H9 (cell line): ENCODE measurements at regions not wholly inside any gene's neighbourhood (a gene's known extent, or its start where the extent isn't known, plus 50 kb on each side); places are given as distances from the start of the nearest gene placed in this dataset.

Source experiments
- DNase-seq: peaks from one replicate; pipeline ENCODE4 v3.0.0-alpha.2; 2017
- H2AFZ ChIP-seq: one replicate; pipeline ENCODE4 v1.6.1; 2013; ENCODE audit warnings: mild to moderate bottlenecking, low read length, control low read depth, moderate library complexity
- H2AK5ac ChIP-seq: 2 replicates; pipeline ENCODE4 v1.6.1; 2013; ENCODE audit warnings: low read length, control low read depth, mixed read lengths; ENCODE audit not compliant: insufficient read length
- H2BK120ac ChIP-seq: one replicate; pipeline ENCODE4 v1.6.1; 2013; ENCODE audit warnings: low read depth, mild to moderate bottlenecking, low read length, control low read depth, inconsistent platforms; ENCODE audit not compliant: poor library complexity, severe bottlenecking
- H2BK12ac ChIP-seq: 2 replicates; pipeline ENCODE4 v1.6.1; 2013; ENCODE audit warnings: low read length, control low read depth, mixed read lengths, low read depth; ENCODE audit not compliant: insufficient read length
- H2BK15ac ChIP-seq: 2 replicates; pipeline ENCODE4 v1.6.1; 2013; ENCODE audit warnings: low read depth, low read length, control low read depth
- H2BK20ac ChIP-seq: one replicate; pipeline ENCODE4 v1.6.1; 2013; ENCODE audit warnings: low read depth, mild to moderate bottlenecking, low read length, control low read depth, inconsistent platforms; ENCODE audit not compliant: poor library complexity, severe bottlenecking
- H2BK5ac ChIP-seq: 2 replicates; pipeline ENCODE4 v1.6.1; 2013; ENCODE audit warnings: low read length, control low read depth, mixed read lengths; ENCODE audit not compliant: insufficient read length
- H3K14ac ChIP-seq: 2 replicates; pipeline ENCODE4 v1.6.1; 2013; ENCODE audit warnings: low read length, control low read depth; ENCODE audit not compliant: insufficient read depth
- H3K18ac ChIP-seq: 2 replicates; pipeline ENCODE4 v1.6.1; 2013; ENCODE audit warnings: low read depth, mild to moderate bottlenecking, mixed read lengths, low read length, control low read depth; ENCODE audit not compliant: insufficient read length
- H3K23ac ChIP-seq: 2 replicates; pipeline ENCODE4 v1.6.1; 2013; ENCODE audit warnings: low read length, control low read depth, mixed read lengths, low read depth; ENCODE audit not compliant: insufficient read length
- H3K23me2 ChIP-seq: 2 replicates; pipeline ENCODE4 v1.6.1; 2013; ENCODE audit warnings: low read depth, mild to moderate bottlenecking, mixed read lengths, low read length, control low read depth; ENCODE audit not compliant: insufficient read length, poor library complexity, severe bottlenecking
- H3K27ac ChIP-seq: 2 replicates; pipeline ENCODE4 v1.5.1; 2013; ENCODE audit warnings: low read length, control low read depth, mixed read lengths, low read depth; ENCODE audit not compliant: insufficient read length
- H3K27me3 ChIP-seq: 2 replicates; pipeline ENCODE4 v1.6.1; 2013; ENCODE audit warnings: low read length, control low read depth, inconsistent platforms; ENCODE audit not compliant: insufficient read depth
- H3K4ac ChIP-seq: 2 replicates; pipeline ENCODE4 v1.6.1; 2013; ENCODE audit warnings: low read depth, mild to moderate bottlenecking, control low read depth, inconsistent platforms, low read length, moderate library complexity
- H3K4me1 ChIP-seq: 2 replicates; pipeline ENCODE4 v1.6.1; 2013; ENCODE audit warnings: low read length, control low read depth, inconsistent platforms; ENCODE audit not compliant: insufficient read depth
- H3K4me2 ChIP-seq: 2 replicates; pipeline ENCODE4 v1.6.1; 2013; ENCODE audit warnings: low read length, control low read depth, mixed read lengths; ENCODE audit not compliant: insufficient read length, insufficient read depth
- H3K56ac ChIP-seq: 2 replicates; pipeline ENCODE4 v1.6.1; 2013; ENCODE audit warnings: low read depth, mild to moderate bottlenecking, mixed read lengths, low read length, control low read depth; ENCODE audit not compliant: insufficient read length
- H3K79me1 ChIP-seq: 2 replicates; pipeline ENCODE4 v1.6.1; 2013; ENCODE audit warnings: low read depth, mild to moderate bottlenecking, moderate library complexity, low read length, control low read depth, inconsistent platforms; ENCODE audit not compliant: insufficient read depth, poor library complexity, severe bottlenecking
- H3K79me2 ChIP-seq: 2 replicates; pipeline ENCODE4 v1.6.1; 2013; ENCODE audit warnings: low read length, control low read depth, inconsistent platforms; ENCODE audit not compliant: insufficient read depth
- H3K9ac ChIP-seq: 2 replicates; pipeline ENCODE4 v1.6.1; 2013; ENCODE audit warnings: low read length, control low read depth, mixed read lengths; ENCODE audit not compliant: insufficient read length; ENCODE audit errors: extremely low read depth
- H3K9me3 ChIP-seq: one replicate; pipeline ENCODE4 v1.6.1; 2013; ENCODE audit warnings: low read depth, low read length, inconsistent platforms; ENCODE audit not compliant: control insufficient read depth
- H3T11ph ChIP-seq: one replicate; pipeline ENCODE4 v1.6.1; 2013; ENCODE audit warnings: mild to moderate bottlenecking, low read length, control low read depth, inconsistent platforms
- H4K20me1 ChIP-seq: one replicate; pipeline ENCODE4 v1.6.1; 2013; ENCODE audit not compliant: control insufficient read depth, insufficient read length, insufficient read depth
- H4K5ac ChIP-seq: 2 replicates; pipeline ENCODE4 v1.6.1; 2013; ENCODE audit warnings: low read depth, mild to moderate bottlenecking, mixed read lengths, low read length, control low read depth; ENCODE audit not compliant: insufficient read length
- H4K8ac ChIP-seq: replicated peaks from 2 replicates; pipeline ENCODE4 v1.6.1; 2013; ENCODE audit warnings: low read length, control low read depth, mixed read lengths, low read depth; ENCODE audit not compliant: insufficient read length
- H4K91ac ChIP-seq: 2 replicates; pipeline ENCODE4 v1.6.1; 2013; ENCODE audit warnings: low read depth, mild to moderate bottlenecking, moderate library complexity, mixed read lengths, low read length, control low read depth; ENCODE audit not compliant: insufficient read length
- H3K27ac Mint-ChIP-seq, 3 experiments: 2 replicates in 2 of 3; 3 replicates in 1 of 3; pipeline ENCODE4 v1.8.0; 2020 to 2021; ENCODE audit warnings: mixed read lengths in 3 of 3, mild to moderate bottlenecking in 1 of 3, moderate library complexity in 1 of 3
- H3K27me3 Mint-ChIP-seq: 2 replicates; pipeline ENCODE4 v1.8.0; 2021; ENCODE audit warnings: low read depth, mild to moderate bottlenecking, moderate library complexity, mixed read lengths
- H3K36me3 Mint-ChIP-seq, 3 experiments: 2 replicates in 2 of 3; 3 replicates in 1 of 3; pipeline ENCODE4 v1.8.0; 2020 to 2021; ENCODE audit warnings: low read depth in 3 of 3, mixed read lengths in 3 of 3; ENCODE audit not compliant: insufficient read depth in 1 of 3
- H3K4me1 Mint-ChIP-seq, 2 experiments: 2 replicates each; pipeline ENCODE4 v1.8.0; 2020; ENCODE audit warnings: mixed read lengths in 2 of 2
- H3K4me3 Mint-ChIP-seq, 2 experiments: 2 replicates in 1 of 2; 3 replicates in 1 of 2; pipeline ENCODE4 v1.8.0; 2020 to 2021; ENCODE audit warnings: mild to moderate bottlenecking in 2 of 2, mixed read lengths in 2 of 2, moderate library complexity in 1 of 2
- H3K9me3 Mint-ChIP-seq, 2 experiments: 2 replicates in 1 of 2; 3 replicates in 1 of 2; pipeline ENCODE4 v1.8.0; 2020; ENCODE audit warnings: mild to moderate bottlenecking in 2 of 2, mixed read lengths in 2 of 2, moderate library complexity in 1 of 2
- WGBS: extraction: QIAGEN DNeasy Blood & Tissue Kit; methylation state at CpG from one replicate; pipeline ENCODE4 v1.1.7; 2013; ENCODE audit warnings: missing lambda C conversion rate, low lambda C conversion rate, mixed read lengths; ENCODE audit not compliant: insufficient read length; ENCODE audit errors: extremely low coverage; 5-methylcytosine and 5-hydroxymethylcytosine counted together
- TF ChIP-seq, protein P1 (sequence below): fragments of 200-600 bp; sonication (generic); conservative IDR thresholded peaks from 3 replicates; pipeline ENCODE4 v1.8.0; 2021; ENCODE audit warnings: antibody characterized with exemption, mild to moderate bottlenecking

DNA sequence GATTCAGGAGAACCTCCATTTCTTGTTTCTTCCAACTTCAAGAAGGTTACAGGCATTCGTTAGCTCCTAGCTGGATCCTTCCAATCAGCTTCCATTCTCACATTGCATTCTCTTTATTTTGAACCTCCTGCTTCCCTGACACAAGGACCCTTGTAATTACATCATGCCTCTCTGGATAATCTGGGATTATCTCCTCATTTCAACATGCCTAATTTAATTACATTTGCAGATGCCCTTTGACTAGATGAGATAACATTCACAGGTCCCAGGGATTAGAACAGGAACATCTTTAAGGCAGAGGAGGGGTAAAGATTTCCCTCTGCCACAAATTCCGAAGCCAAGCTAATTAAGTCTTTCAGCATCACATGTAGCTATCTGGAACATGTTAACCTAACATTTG, 753.8 kb upstream of the PCDH7 start:
- H2BK5ac ChIP-seq, result no peak overlapping the region
- no peaks in the 10 kb centered on the region for H3K79me1 ChIP-seq
- no peak overlapping the region for H3K4ac ChIP-seq
- no peak overlapping the region for H4K5ac ChIP-seq
- no peak overlapping the region for H3K27ac Mint-ChIP-seq
- no peak overlapping the region for H4K8ac ChIP-seq
- H2BK120ac ChIP-seq, result no peak overlapping the region
- H3K27ac ChIP-seq, result no peak overlapping the region
- no peak overlapping the region for H3T11ph ChIP-seq
- H3K4me2 ChIP-seq, result no peak overlapping the region
- no peak overlapping the region for H2BK12ac ChIP-seq
- no peak overlapping the region for H3K9ac ChIP-seq
- no peaks in the 10 kb centered on the region for H3K27me3 ChIP-seq
- H3K23ac ChIP-seq, result no peak overlapping the region
- H2AK5ac ChIP-seq, result no peak overlapping the region
- peaks cover 0 to 2% of the 10 kb centered on the region in 2 experiments; a peak in 1 of 4 replicates for H3K4me1 Mint-ChIP-seq
- H3K14ac ChIP-seq, result no peak overlapping the region
- H3K36me3 Mint-ChIP-seq, result no peaks in the 10 kb centered on the region
- WGBS, result no CpG with 5 or more reads among the region's 2 CpGs
- H2AFZ ChIP-seq, result no peak overlapping the region
- H4K91ac ChIP-seq, result no peak overlapping the region
- H3K4me1 ChIP-seq, result no peaks in the 10 kb centered on the region
- no peak overlapping the region for H3K4me3 Mint-ChIP-seq
- H3K18ac ChIP-seq, result no peak overlapping the region
- no peak overlapping the region for H2BK15ac ChIP-seq
- no peaks in the 10 kb centered on the region for H3K9me3 ChIP-seq
- no peaks in the 10 kb centered on the region for H4K20me1 ChIP-seq
- DNase-seq, result no peak
- H3K23me2 ChIP-seq, result no peaks in the 10 kb centered on the region
- no peak overlapping the region for H2BK20ac ChIP-seq
- no peaks in the 10 kb centered on the region for H3K27me3 Mint-ChIP-seq
- no peaks in the 10 kb centered on the region for H3K9me3 Mint-ChIP-seq
- no peak overlapping the region for H3K56ac ChIP-seq
- TF ChIP-seq, protein P1, sequence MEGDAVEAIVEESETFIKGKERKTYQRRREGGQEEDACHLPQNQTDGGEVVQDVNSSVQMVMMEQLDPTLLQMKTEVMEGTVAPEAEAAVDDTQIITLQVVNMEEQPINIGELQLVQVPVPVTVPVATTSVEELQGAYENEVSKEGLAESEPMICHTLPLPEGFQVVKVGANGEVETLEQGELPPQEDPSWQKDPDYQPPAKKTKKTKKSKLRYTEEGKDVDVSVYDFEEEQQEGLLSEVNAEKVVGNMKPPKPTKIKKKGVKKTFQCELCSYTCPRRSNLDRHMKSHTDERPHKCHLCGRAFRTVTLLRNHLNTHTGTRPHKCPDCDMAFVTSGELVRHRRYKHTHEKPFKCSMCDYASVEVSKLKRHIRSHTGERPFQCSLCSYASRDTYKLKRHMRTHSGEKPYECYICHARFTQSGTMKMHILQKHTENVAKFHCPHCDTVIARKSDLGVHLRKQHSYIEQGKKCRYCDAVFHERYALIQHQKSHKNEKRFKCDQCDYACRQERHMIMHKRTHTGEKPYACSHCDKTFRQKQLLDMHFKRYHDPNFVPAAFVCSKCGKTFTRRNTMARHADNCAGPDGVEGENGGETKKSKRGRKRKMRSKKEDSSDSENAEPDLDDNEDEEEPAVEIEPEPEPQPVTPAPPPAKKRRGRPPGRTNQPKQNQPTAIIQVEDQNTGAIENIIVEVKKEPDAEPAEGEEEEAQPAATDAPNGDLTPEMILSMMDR, result no peak
- H3K79me2 ChIP-seq, result no peaks in the 10 kb centered on the region
